NT2/D1 (cell line): ENCODE measurements at regions not wholly inside any gene's neighbourhood (a gene's known extent, or its start where the extent isn't known, plus 50 kb on each side); places are given as distances from the start of the nearest gene placed in this dataset.

ENCODE experiments used
- SUZ12 ChIP-seq: IDR thresholded peaks from 2 replicates; pipeline ENCODE4 v1.6.1; 2011; ENCODE audit not compliant: insufficient read length, insufficient read depth; ENCODE audit errors: extremely low read depth
- YY1 ChIP-seq: IDR thresholded peaks from 2 replicates; pipeline ENCODE4 v1.6.1; 2011; ENCODE audit not compliant: insufficient read length, insufficient read depth
- ZNF274 ChIP-seq: IDR thresholded peaks from 2 replicates; pipeline ENCODE4 v1.6.1; 2011; ENCODE audit warnings: mild to moderate bottlenecking, low read depth, low read length

- no peak for TF ChIP-seq YY1
- no peak for TF ChIP-seq ZNF274
- no peak for TF ChIP-seq SUZ12
These were observed 173.5 kb upstream of the KLF6 start for GRCh38 chr10:3958472-3958996.
